GM12878 (cell line): ENCODE measurements at regions not wholly inside any gene's neighbourhood (a gene's known extent, or its start where the extent isn't known, plus 50 kb on each side); places are given as distances from the start of the nearest gene placed in this dataset.

Source experiments
- CBX5 ChIP-seq: sonication (generic); IDR thresholded peaks from 2 replicates; pipeline ENCODE4 v1.6.1; 2016; ENCODE audit warnings: low read depth, moderate library complexity, mild to moderate bottlenecking, inconsistent platforms
- CHD1 ChIP-seq: IDR thresholded peaks from 2 replicates; pipeline ENCODE4 v1.6.1; 2012; ENCODE audit warnings: low read depth, low read length, improper control_type of control experiment
- CTCF ChIP-seq, 3 experiments: IDR thresholded peaks in 2 of 3; conservative IDR thresholded peaks in 1 of 3; 2 replicates each; pipeline ENCODE4 v1.5.1; 2011; ENCODE audit warnings: low read depth in 3 of 3, low read length in 3 of 3, mild to moderate bottlenecking in 3 of 3, control low read depth in 2 of 3, moderate library complexity in 2 of 3, inconsistent platforms in 1 of 3, mixed read lengths in 1 of 3; ENCODE audit not compliant: control insufficient read depth in 2 of 3, insufficient read depth in 1 of 3; ENCODE audit errors: extremely low read depth in 1 of 3
- EZH2 ChIP-seq: IDR thresholded peaks from 2 replicates; pipeline ENCODE4 v1.6.1; 2012; ENCODE audit warnings: low read depth, mild to moderate bottlenecking, control low read depth, inconsistent platforms, low read length, borderline replicate concordance; ENCODE audit not compliant: control insufficient read depth
- HDGF ChIP-seq: fragments of 450-650 bp; IDR thresholded peaks from 2 replicates; pipeline ENCODE4 v1.6.1; 2016; ENCODE audit warnings: antibody characterized with exemption
- HSF1 ChIP-seq: fragments of 150-350 bp; IDR thresholded peaks from 2 replicates; pipeline ENCODE4 v1.6.1; 2014; ENCODE audit warnings: mild to moderate bottlenecking, low read depth, low read length
- POU2F2 ChIP-seq: IDR thresholded peaks from 3 replicates; pipeline ENCODE4 v1.6.1; 2011; ENCODE audit warnings: low read depth, mild to moderate bottlenecking, low read length, borderline replicate concordance
- RFX5 ChIP-seq: IDR thresholded peaks from 2 replicates; pipeline ENCODE4 v1.6.1; 2011; ENCODE audit warnings: low read depth, low read length, improper control_type of control experiment
- SMARCA5 ChIP-seq: fragments of 450-650 bp; IDR thresholded peaks from 2 replicates; pipeline ENCODE4 v1.6.1; 2017; ENCODE audit warnings: mild to moderate bottlenecking
- USF2 ChIP-seq: IDR thresholded peaks from 2 replicates; pipeline ENCODE4 v1.6.1; 2011; ENCODE audit warnings: low read depth, low read length, improper control_type of control experiment, borderline replicate concordance
- ZNF207 ChIP-seq: fragments of 450-650 bp; IDR thresholded peaks from 2 replicates; pipeline ENCODE4 v1.6.1; 2014; ENCODE audit warnings: antibody characterized with exemption, mild to moderate bottlenecking, borderline replicate concordance
- ZNF687 ChIP-seq: fragments of 450-650 bp; IDR thresholded peaks from 2 replicates; pipeline ENCODE4 v1.6.1; 2017; ENCODE audit warnings: mild to moderate bottlenecking, moderate library complexity

- TF ChIP-seq ZNF687 (no peak), USF2 (no peak), HSF1 (no peak), CHD1 (no peak), RFX5 (no peak), SMARCA5 (no peak), EZH2 (no peak), HDGF (no peak), POU2F2 (no peak), CTCF (IDR thresholded peaks at IDR 0.05 in 2 of 3, conservative IDR thresholded peaks at IDR 0.05 in 1 of 3; ENCODE audit: control insufficient read depth in 2 of 3, extremely low read depth in 1 of 3, insufficient read depth in 1 of 3, low read depth in 3 of 3, low read length in 3 of 3) (no peak), ZNF207 (no peak), CBX5 (no peak)
- TF ChIP-seq, all 136 proteins: peak for 0
Measured at GRCh38 chr13:74004109-74004508, 130.1 kb downstream of the KLF12 start (continued).
